ENCODE measurements at regions not wholly inside any gene's neighbourhood (a gene's known extent, or its start where the extent isn't known, plus 50 kb on each side); places are given as distances from the start of the nearest gene placed in this dataset.
A peak's percentile ranks its signal among the peaks of the same experiment; 100 is the strongest.

GRCh38 chr1:13929313-13929712 is 229.3 kb downstream of the PRDM2 start:
- no peak for TF ChIP-seq CTCF (IDR thresholded peaks at IDR 0.05; ENCODE audit: partially characterized antibody, unreplicated experiment)
- Mint-ChIP-seq H3K4me3 (ENCODE audit: unreplicated experiment) (no peak overlapping the region), H3K9me3 (ENCODE audit: unreplicated experiment) (no peaks in the 10 kb centered on the region), H3K27ac (ENCODE audit: unreplicated experiment) (no peak overlapping the region), H3K4me1 (ENCODE audit: low read depth, unreplicated experiment) (no peaks in the 10 kb centered on the region), H3K36me3 (ENCODE audit: unreplicated experiment) (no peaks in the 10 kb centered on the region), H3K27me3 (ENCODE audit: unreplicated experiment) (peaks cover 3% of the 10 kb centered on the region)
- no peak for DNase-seq

DNA sequence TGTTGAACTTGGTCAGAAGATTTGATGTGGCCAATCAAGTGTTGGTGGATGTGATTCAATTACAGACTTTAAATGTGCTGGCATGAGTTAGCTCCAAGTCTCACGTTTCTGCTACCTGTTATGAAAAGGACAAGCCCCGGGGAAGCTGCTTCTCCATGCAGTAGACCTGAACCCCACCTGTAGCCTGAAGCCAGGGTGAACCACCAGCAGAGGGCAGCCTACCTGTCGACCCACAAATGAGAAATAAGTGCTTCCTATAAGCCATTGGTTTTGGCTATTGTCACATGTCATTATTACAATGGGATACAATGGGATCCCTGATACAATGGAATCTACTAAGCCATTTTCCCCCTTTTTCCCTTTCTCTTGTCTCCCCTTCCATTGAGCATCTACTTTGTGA is 230.2 kb downstream of the PRDM2 start:
- Mint-ChIP-seq H3K27ac (ENCODE audit: unreplicated experiment) (no peak overlapping the region), H3K4me1 (ENCODE audit: low read depth, unreplicated experiment) (no peaks in the 10 kb centered on the region), H3K9me3 (ENCODE audit: unreplicated experiment) (no peaks in the 10 kb centered on the region), H3K27me3 (ENCODE audit: unreplicated experiment) (peaks cover 2% of the 10 kb centered on the region), H3K4me3 (ENCODE audit: unreplicated experiment) (no peak overlapping the region), H3K36me3 (ENCODE audit: unreplicated experiment) (no peaks in the 10 kb centered on the region)
- DNase-seq, result no peak
- TF ChIP-seq CTCF (IDR thresholded peaks at IDR 0.05; ENCODE audit: partially characterized antibody, unreplicated experiment), result peak; percentile 22

GRCh38 chr1:13931226-13931625 is 231.2 kb downstream of the PRDM2 start:
- H3K27ac Mint-ChIP-seq (ENCODE audit: unreplicated experiment), result no peak overlapping the region

DNA sequence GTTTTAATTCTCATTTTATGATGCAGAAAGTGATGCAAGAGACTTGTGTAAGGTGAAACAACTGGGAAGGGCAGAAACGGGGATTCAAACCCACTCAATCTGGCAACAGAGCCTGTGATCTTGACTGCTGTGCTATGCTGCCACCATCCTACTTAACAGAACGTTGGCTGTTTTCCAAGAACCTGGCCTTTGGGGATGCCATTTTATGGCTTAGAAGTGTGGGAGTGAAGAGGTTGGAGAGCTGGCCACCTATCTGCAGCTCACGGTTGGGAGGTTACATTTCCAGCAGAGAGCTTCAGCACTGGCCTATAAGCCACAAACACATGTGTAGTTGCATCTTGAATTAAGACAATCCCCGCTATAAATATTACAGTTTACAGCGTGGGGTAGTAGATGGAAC is 235.3 kb downstream of the PRDM2 start:
- no peak overlapping the region for H3K4me3 Mint-ChIP-seq (ENCODE audit: unreplicated experiment)
- H3K4me1 Mint-ChIP-seq (ENCODE audit: low read depth, unreplicated experiment), result no peaks in the 10 kb centered on the region
- no peak overlapping the region for H3K27ac Mint-ChIP-seq (ENCODE audit: unreplicated experiment)
- H3K9me3 Mint-ChIP-seq (ENCODE audit: unreplicated experiment), result no peaks in the 10 kb centered on the region
- H3K27me3 Mint-ChIP-seq (ENCODE audit: unreplicated experiment), result peaks cover 2% of the 10 kb centered on the region
- no peak for DNase-seq
- no peak for TF ChIP-seq CTCF (IDR thresholded peaks at IDR 0.05; ENCODE audit: partially characterized antibody, unreplicated experiment)
- no peaks in the 10 kb centered on the region for H3K36me3 Mint-ChIP-seq (ENCODE audit: unreplicated experiment)

More at GRCh38 chr1:13931226-13931625, 231.2 kb downstream of the PRDM2 start:
- no peaks in the 10 kb centered on the region for H3K9me3 Mint-ChIP-seq (ENCODE audit: unreplicated experiment)
- peaks cover 2% of the 10 kb centered on the region for H3K27me3 Mint-ChIP-seq (ENCODE audit: unreplicated experiment)
- TF ChIP-seq CTCF (IDR thresholded peaks at IDR 0.05; ENCODE audit: partially characterized antibody, unreplicated experiment), result no peak
- no peaks in the 10 kb centered on the region for H3K4me1 Mint-ChIP-seq (ENCODE audit: low read depth, unreplicated experiment)
- H3K36me3 Mint-ChIP-seq (ENCODE audit: unreplicated experiment), result no peaks in the 10 kb centered on the region
- no peak for DNase-seq
- no peak overlapping the region for H3K4me3 Mint-ChIP-seq (ENCODE audit: unreplicated experiment)

DNA sequence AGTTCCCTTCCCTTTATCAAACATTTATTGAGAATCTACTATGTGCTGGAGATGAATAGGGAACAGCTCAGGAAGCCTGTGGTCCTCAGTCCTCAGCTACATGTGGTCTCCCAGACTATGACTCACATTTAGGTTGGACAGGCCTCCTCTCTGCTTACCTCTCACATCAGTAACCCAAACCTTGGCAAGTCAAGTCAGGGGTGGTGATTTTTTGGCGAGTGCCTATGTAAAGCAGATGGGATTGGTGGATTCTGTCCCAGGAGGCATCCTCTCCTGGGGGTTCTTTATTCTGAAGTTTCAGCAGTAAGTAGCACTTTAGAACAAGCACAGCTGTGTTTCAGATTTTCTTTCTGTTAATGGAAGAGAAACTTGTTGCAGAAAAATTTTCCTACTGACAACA is 241.3 kb downstream of the PRDM2 start:
- no peak overlapping the region for H3K27ac Mint-ChIP-seq (ENCODE audit: unreplicated experiment)
- peaks cover 4% of the 10 kb centered on the region for H3K9me3 Mint-ChIP-seq (ENCODE audit: unreplicated experiment)
- no peak for TF ChIP-seq CTCF (IDR thresholded peaks at IDR 0.05; ENCODE audit: partially characterized antibody, unreplicated experiment)
- no peak for DNase-seq
- peaks cover 3% of the 10 kb centered on the region for H3K27me3 Mint-ChIP-seq (ENCODE audit: unreplicated experiment)
- peaks cover 7% of the 10 kb centered on the region for H3K36me3 Mint-ChIP-seq (ENCODE audit: unreplicated experiment)
- no peak overlapping the region for H3K4me3 Mint-ChIP-seq (ENCODE audit: unreplicated experiment)
- peaks cover 6% of the 10 kb centered on the region for H3K4me1 Mint-ChIP-seq (ENCODE audit: low read depth, unreplicated experiment)

All from glutamatergic neuron (in vitro differentiated cells).